Neuronal stem cell (in vitro differentiated cells): ENCODE measurements at regions not wholly inside any gene's neighbourhood (a gene's known extent, or its start where the extent isn't known, plus 50 kb on each side); places are given as distances from the start of the nearest gene placed in this dataset.

Source experiments
- DNase-seq: peaks from one replicate; pipeline ENCODE4 v3.0.0-alpha.2; 2013; ENCODE audit warnings: low spot score
- H2AFZ ChIP-seq: one replicate; pipeline ENCODE4 v1.6.1; 2013; ENCODE audit warnings: mild to moderate bottlenecking, low read length, inconsistent platforms
- H2AK5ac ChIP-seq: 2 replicates; pipeline ENCODE4 v1.6.1; 2013; ENCODE audit warnings: low read depth, mild to moderate bottlenecking, inconsistent platforms, low read length, moderate library complexity, mixed read lengths
- H2BK120ac ChIP-seq: 2 replicates; pipeline ENCODE4 v1.6.1; 2013; ENCODE audit warnings: low read depth, mild to moderate bottlenecking, inconsistent platforms, low read length, moderate library complexity, mixed read lengths
- H2BK12ac ChIP-seq: one replicate; pipeline ENCODE4 v1.6.1; 2013; ENCODE audit warnings: low read length, inconsistent platforms
- H2BK15ac ChIP-seq: 2 replicates; pipeline ENCODE4 v1.6.1; 2013; ENCODE audit warnings: mild to moderate bottlenecking, low read length, inconsistent platforms, mixed read lengths
- H2BK5ac ChIP-seq: one replicate; pipeline ENCODE4 v1.6.1; 2013; ENCODE audit warnings: inconsistent platforms, mild to moderate bottlenecking, low read length, moderate library complexity
- H3K14ac ChIP-seq: one replicate; pipeline ENCODE4 v1.6.1; 2013; ENCODE audit warnings: low read length, inconsistent platforms
- H3K18ac ChIP-seq: 2 replicates; pipeline ENCODE4 v1.6.1; 2013; ENCODE audit warnings: low read length, inconsistent platforms
- H3K23ac ChIP-seq: 2 replicates; pipeline ENCODE4 v1.6.1; 2013; ENCODE audit warnings: low read depth, mild to moderate bottlenecking, mixed read lengths, low read length, inconsistent platforms; ENCODE audit not compliant: poor library complexity
- H3K27ac ChIP-seq: replicated peaks from 3 replicates; pipeline ENCODE4 v1.5.1; 2013; ENCODE audit warnings: low read length, inconsistent platforms
- H3K27me3 ChIP-seq, 3 experiments: 2 replicates each; pipeline ENCODE4 v1.6.1; 2013; ENCODE audit warnings: low read length in 3 of 3, mild to moderate bottlenecking in 2 of 3, inconsistent platforms in 1 of 3, low read depth in 1 of 3, mixed read lengths in 1 of 3, moderate library complexity in 1 of 3; ENCODE audit not compliant: control insufficient read depth in 3 of 3, insufficient read depth in 3 of 3
- H3K36me3 ChIP-seq, 2 donors: replicated peaks in 1 of 2; 2 replicates each; pipeline ENCODE4 v1.6.1; 2013; ENCODE audit warnings: low read length in 2 of 2; ENCODE audit not compliant: control insufficient read depth in 2 of 2, insufficient read depth in 2 of 2
- H3K4ac ChIP-seq: 2 replicates; pipeline ENCODE4 v1.6.1; 2013; ENCODE audit warnings: inconsistent platforms, mild to moderate bottlenecking, low read length, moderate library complexity
- H3K4me1 ChIP-seq, 2 donors: 1 replicate in 1 of 2; 2 replicates in 1 of 2; pipeline ENCODE4 v1.6.1; 2013; ENCODE audit warnings: low read length in 2 of 2, low read depth in 1 of 2; ENCODE audit not compliant: control insufficient read depth in 2 of 2, insufficient read depth in 1 of 2
- H3K4me2 ChIP-seq: one replicate; pipeline ENCODE4 v1.6.1; 2013; ENCODE audit warnings: mild to moderate bottlenecking, low read length, inconsistent platforms; ENCODE audit not compliant: insufficient read depth, poor library complexity, severe bottlenecking
- H3K4me3 ChIP-seq, 2 donors: 2 replicates each; pipeline ENCODE4 v1.5.1; 2013; ENCODE audit warnings: low read length in 2 of 2, mild to moderate bottlenecking in 2 of 2, inconsistent platforms in 1 of 2, moderate library complexity in 1 of 2
- H3K79me1 ChIP-seq: one replicate; pipeline ENCODE4 v1.6.1; 2013; ENCODE audit warnings: low read depth, mild to moderate bottlenecking, inconsistent platforms, low read length, moderate library complexity
- H3K9ac ChIP-seq: one replicate; pipeline ENCODE4 v1.6.1; 2013; ENCODE audit warnings: mild to moderate bottlenecking, low read depth, low read length, inconsistent platforms; ENCODE audit not compliant: poor library complexity
- H3K9me3 ChIP-seq, 2 donors: replicated peaks in 1 of 2; 2 replicates each; pipeline versions ENCODE3 to v1.6.1; 2013; ENCODE audit warnings: low read length in 2 of 2, mild to moderate bottlenecking in 2 of 2, inconsistent platforms in 1 of 2, low read depth in 1 of 2, mixed read lengths in 1 of 2, moderate library complexity in 1 of 2; ENCODE audit not compliant: control insufficient read depth in 2 of 2, insufficient read depth in 1 of 2
- H4K8ac ChIP-seq: one replicate; pipeline ENCODE4 v1.6.1; 2013; ENCODE audit warnings: low read depth, mild to moderate bottlenecking, inconsistent platforms, low read length, moderate library complexity
- H4K91ac ChIP-seq: one replicate; pipeline ENCODE4 v1.6.1; 2013; ENCODE audit warnings: low read length, low read depth, mild to moderate bottlenecking, inconsistent platforms; ENCODE audit not compliant: poor library complexity
- WGBS, 2 donors: extraction: QIAGEN DNeasy Blood & Tissue Kit; methylation state at CpG; one replicate each; pipeline ENCODE4 v1.1.7; 2013; ENCODE audit warnings: missing lambda C conversion rate in 2 of 2, mixed read lengths in 1 of 2; ENCODE audit not compliant: insufficient read length in 2 of 2, insufficient replicate concordance in 1 of 2; ENCODE audit errors: extremely low coverage in 2 of 2; 5-methylcytosine and 5-hydroxymethylcytosine counted together

- H2BK12ac ChIP-seq = no peak overlapping the region
- H3K9ac ChIP-seq = no peak overlapping the region
- no peak for DNase-seq
- H2AK5ac ChIP-seq = no peak overlapping the region
- no peak overlapping the region for H3K4ac ChIP-seq
- H3K27me3 ChIP-seq = no peaks in the 10 kb centered on the region
- no peaks in the 10 kb centered on the region for H3K36me3 ChIP-seq
- H3K23ac ChIP-seq = no peak overlapping the region
- no peak overlapping the region for H3K18ac ChIP-seq
- H3K9me3 ChIP-seq = no peaks in the 10 kb centered on the region
- no peak overlapping the region for H3K4me3 ChIP-seq
- no peaks in the 10 kb centered on the region for H3K79me1 ChIP-seq
- no peak overlapping the region for H4K8ac ChIP-seq
- no peak overlapping the region for H3K4me2 ChIP-seq
- H3K4me1 ChIP-seq = no peaks in the 10 kb centered on the region
- no peak overlapping the region for H3K14ac ChIP-seq
- no peak overlapping the region for H4K91ac ChIP-seq
- WGBS, 2 donors = no CpG with 5 or more reads among the region's 1 CpG
- no peak overlapping the region for H2BK120ac ChIP-seq
- no peak overlapping the region for H2AFZ ChIP-seq
- H3K27ac ChIP-seq = no peak overlapping the region
- no peak overlapping the region for H2BK15ac ChIP-seq
- H2BK5ac ChIP-seq = no peak overlapping the region
Observed at GRCh38 chr5:21097661-21098060, 1109.7 kb upstream of the CDH18 start.

- H3K9ac ChIP-seq = no peak overlapping the region
- no CpG with 5 or more reads among the region's 2 CpGs for WGBS, 2 donors
- H3K4me3 ChIP-seq = no peak overlapping the region
Observed at GRCh38 chr5:21094619-21095018, 1106.6 kb upstream of the CDH18 start.

GRCh38 chr5:21087766-21088165, 1099.8 kb upstream of the CDH18 start:
- Histone ChIP-seq H2BK120ac (no peak overlapping the region), H3K14ac (no peak overlapping the region), H3K27ac (no peak overlapping the region), H2AK5ac (no peak overlapping the region), H3K9me3 (no peaks in the 10 kb centered on the region), H3K9ac (no peak overlapping the region), H3K79me1 (no peaks in the 10 kb centered on the region), H2AFZ (no peak overlapping the region), H3K4ac (no peak overlapping the region), H3K4me1 (no peaks in the 10 kb centered on the region), H4K8ac (no peak overlapping the region), H3K23ac (no peak overlapping the region), H2BK12ac (no peak overlapping the region), H2BK15ac (no peak overlapping the region), H4K91ac (no peak overlapping the region), H3K18ac (no peak overlapping the region), H3K4me3 (no peak overlapping the region), H3K4me2 (no peak overlapping the region), H3K36me3 (no peaks in the 10 kb centered on the region), H2BK5ac (no peak overlapping the region), H3K27me3 (no peaks in the 10 kb centered on the region)
- no CpG with 5 or more reads among the region's 1 CpG for WGBS, 2 donors
- no peak for DNase-seq

More at GRCh38 chr5:21094619-21095018, 1106.6 kb upstream of the CDH18 start:
- Histone ChIP-seq H2AFZ (no peak overlapping the region), H3K27ac (no peak overlapping the region), H3K23ac (no peak overlapping the region), H3K36me3 (no peaks in the 10 kb centered on the region), H3K79me1 (no peaks in the 10 kb centered on the region), H4K91ac (no peak overlapping the region), H3K9me3 (no peaks in the 10 kb centered on the region), H2BK5ac (no peak overlapping the region), H2BK120ac (no peak overlapping the region), H3K4me1 (no peaks in the 10 kb centered on the region), H2AK5ac (no peak overlapping the region), H3K4me2 (no peak overlapping the region), H3K4ac (no peak overlapping the region), H4K8ac (no peak overlapping the region), H2BK12ac (no peak overlapping the region), H3K18ac (no peak overlapping the region), H3K27me3 (no peaks in the 10 kb centered on the region), H3K14ac (no peak overlapping the region), H2BK15ac (no peak overlapping the region)
- no peak for DNase-seq

DNA sequence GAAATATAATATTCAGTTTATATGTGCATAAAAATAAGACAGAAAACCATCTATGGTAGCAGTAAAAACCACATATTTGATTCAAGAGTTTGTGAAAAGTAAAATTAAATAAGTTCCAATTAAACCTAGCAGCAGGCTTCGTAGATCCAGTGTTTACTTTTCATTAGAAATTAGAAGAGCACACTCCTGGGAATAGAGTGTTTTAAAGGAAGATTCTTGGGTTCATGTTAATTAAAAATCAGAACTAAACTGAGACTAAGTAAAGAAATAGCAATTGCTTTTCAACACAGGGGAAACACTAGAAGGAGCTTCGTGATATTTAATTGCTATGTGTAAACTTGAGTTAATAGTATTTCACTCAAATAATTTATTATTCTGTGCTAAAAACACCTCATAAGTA, 1097.8 kb upstream of the CDH18 start:
- no peak overlapping the region for H4K91ac ChIP-seq
- H2BK12ac ChIP-seq = no peak overlapping the region
- H3K4ac ChIP-seq = no peak overlapping the region
- H3K4me1 ChIP-seq = no peaks in the 10 kb centered on the region
- no peaks in the 10 kb centered on the region for H3K27me3 ChIP-seq
- H3K14ac ChIP-seq = no peak overlapping the region
- no peak overlapping the region for H2BK5ac ChIP-seq
- no peak overlapping the region for H4K8ac ChIP-seq
- H3K9ac ChIP-seq = no peak overlapping the region
- WGBS, 2 donors = no CpG with 5 or more reads among the region's 2 CpGs
- no peak overlapping the region for H2AFZ ChIP-seq
- no peak overlapping the region for H2BK15ac ChIP-seq
- H2AK5ac ChIP-seq = no peak overlapping the region
- no peak overlapping the region for H3K18ac ChIP-seq
- no peak overlapping the region for H3K4me3 ChIP-seq
- no peak overlapping the region for H2BK120ac ChIP-seq
- H3K36me3 ChIP-seq = no peaks in the 10 kb centered on the region
- no peaks in the 10 kb centered on the region for H3K9me3 ChIP-seq
- no peak overlapping the region for H3K27ac ChIP-seq
- no peak for DNase-seq
- H3K4me2 ChIP-seq = no peak overlapping the region
- H3K23ac ChIP-seq = no peak overlapping the region
- no peaks in the 10 kb centered on the region for H3K79me1 ChIP-seq
